Thyroid gland (tissue), 4 donors: ENCODE measurements at regions not wholly inside any gene's neighbourhood (a gene's known extent, or its start where the extent isn't known, plus 50 kb on each side); places are given as distances from the start of the nearest gene placed in this dataset.

Experiments
- POLR2A ChIP-seq, 2 donors: fragments of 450-650 bp; IDR thresholded peaks; one replicate each; pipeline ENCODE4 v1.6.1; 2017; ENCODE audit warnings: antibody characterized with exemption in 2 of 2, mild to moderate bottlenecking in 2 of 2, moderate library complexity in 1 of 2
- TF ChIP-seq, protein P1 (sequence below), 6 experiments: fragments of 200-600 bp in 3 of 6; fragments of 450-650 bp in 3 of 6; sonication (generic) in 3 of 6; IDR thresholded peaks; one replicate each; pipeline ENCODE4 v1.5.1; 2016 to 2019; ENCODE audit warnings: antibody characterized with exemption in 6 of 6, mild to moderate bottlenecking in 2 of 6, inconsistent platforms in 1 of 6, moderate library complexity in 1 of 6

DNA sequence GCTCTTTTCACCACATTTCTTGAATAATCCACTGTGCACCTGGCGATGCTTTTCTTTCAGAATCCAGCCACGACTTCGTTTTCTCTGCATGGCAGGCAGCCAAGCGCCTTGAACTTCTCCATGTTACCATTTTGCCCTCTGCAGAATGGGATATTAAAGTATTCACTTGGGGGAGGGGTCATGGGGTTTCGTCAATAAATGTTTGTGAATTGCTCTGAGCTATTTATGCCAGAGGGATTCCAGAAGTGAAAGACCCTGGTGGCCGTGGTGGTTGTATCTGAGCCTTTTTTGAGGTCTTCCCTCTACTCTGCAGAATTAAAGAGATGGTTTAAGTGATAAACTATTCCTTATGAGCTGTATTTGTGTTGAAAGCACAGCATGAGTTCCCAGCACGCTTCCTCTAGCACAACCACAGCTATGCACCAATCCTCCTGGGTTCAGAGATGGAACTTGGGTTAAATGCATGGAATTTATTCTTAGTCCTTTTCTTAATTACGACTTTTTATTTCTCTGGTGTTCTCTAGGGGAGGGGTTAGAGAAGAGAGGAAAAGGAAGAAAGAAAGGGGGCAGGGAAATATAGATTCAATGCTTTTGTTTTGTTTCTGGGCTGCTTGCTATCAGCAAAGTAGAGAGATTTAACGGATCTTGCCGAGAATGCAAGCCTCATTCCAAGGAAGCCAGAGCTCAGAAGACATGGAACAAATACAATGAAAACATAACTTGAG is 478.2 kb upstream of the TNC start:
- TF ChIP-seq, protein P1, sequence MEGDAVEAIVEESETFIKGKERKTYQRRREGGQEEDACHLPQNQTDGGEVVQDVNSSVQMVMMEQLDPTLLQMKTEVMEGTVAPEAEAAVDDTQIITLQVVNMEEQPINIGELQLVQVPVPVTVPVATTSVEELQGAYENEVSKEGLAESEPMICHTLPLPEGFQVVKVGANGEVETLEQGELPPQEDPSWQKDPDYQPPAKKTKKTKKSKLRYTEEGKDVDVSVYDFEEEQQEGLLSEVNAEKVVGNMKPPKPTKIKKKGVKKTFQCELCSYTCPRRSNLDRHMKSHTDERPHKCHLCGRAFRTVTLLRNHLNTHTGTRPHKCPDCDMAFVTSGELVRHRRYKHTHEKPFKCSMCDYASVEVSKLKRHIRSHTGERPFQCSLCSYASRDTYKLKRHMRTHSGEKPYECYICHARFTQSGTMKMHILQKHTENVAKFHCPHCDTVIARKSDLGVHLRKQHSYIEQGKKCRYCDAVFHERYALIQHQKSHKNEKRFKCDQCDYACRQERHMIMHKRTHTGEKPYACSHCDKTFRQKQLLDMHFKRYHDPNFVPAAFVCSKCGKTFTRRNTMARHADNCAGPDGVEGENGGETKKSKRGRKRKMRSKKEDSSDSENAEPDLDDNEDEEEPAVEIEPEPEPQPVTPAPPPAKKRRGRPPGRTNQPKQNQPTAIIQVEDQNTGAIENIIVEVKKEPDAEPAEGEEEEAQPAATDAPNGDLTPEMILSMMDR (IDR thresholded peaks at IDR 0.05) = no peak
- TF ChIP-seq POLR2A (IDR thresholded peaks at IDR 0.05) = no peak
